ENCODE measurements at regions not wholly inside any gene's neighbourhood (a gene's known extent, or its start where the extent isn't known, plus 50 kb on each side); places are given as distances from the start of the nearest gene placed in this dataset.

- peak overlapping the region; percentile 41 to 67 (median 59) for H3K4me3 ChIP-seq (ENCODE audit: control insufficient read depth in 2 of 3, extremely low read depth in 1 of 3, insufficient read depth in 2 of 3, low read depth in 1 of 3, low read length in 3 of 3)
Observed at GRCh38 chr18:5628512-5629255, 84.9 kb upstream of the EPB41L3 start.

DNA sequence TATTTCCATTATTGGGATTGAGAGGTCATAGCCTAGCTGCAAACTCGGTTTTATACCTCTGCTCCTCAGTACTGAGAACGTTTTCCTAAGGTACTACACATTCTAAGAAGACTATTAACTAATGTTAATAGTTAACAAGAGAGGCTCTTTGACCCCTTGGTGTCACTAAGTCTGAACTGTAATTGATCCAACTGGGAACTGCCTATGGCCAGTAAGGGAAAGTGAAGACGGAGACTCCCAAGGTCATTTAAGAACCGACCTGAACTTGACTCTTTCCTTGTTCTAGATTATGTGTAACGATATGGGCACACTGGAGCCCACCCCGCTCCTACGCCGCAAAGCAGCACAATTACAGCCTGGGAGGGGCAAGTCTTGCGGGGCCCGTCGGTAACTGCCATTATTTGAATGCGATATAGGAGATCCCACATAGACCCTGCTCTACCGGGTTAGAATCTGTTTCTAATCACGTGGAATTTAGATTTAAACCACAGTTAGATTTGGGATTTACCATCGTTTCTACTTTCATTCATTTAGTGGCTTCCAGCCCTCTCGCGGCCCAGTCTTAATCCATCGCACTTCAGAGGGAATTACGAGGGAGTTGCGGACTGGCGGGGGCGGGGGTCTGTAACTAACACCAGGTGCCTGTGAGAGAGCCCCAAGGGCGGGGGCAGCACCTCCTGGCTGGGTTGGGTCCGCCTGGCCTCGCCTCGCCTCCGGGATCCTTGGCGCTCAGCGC, 84.1 kb upstream of the EPB41L3 start:
- Histone ChIP-seq H3K4me3 (ENCODE audit: control insufficient read depth in 2 of 3, extremely low read depth in 1 of 3, insufficient read depth in 2 of 3, low read depth in 1 of 3, low read length in 3 of 3) (peak overlapping the region; percentile 41 to 67 (median 59)), H3K27me3 (ENCODE audit: control insufficient read depth, extremely low read depth, insufficient read depth, low read length) (peaks cover 38% of the 10 kb centered on the region), H3K9ac (ENCODE audit: control insufficient read depth, extremely low read depth, insufficient read depth, low read length) (no peak overlapping the region), H2AFZ (ENCODE audit: control insufficient read depth, low read length) (peak overlapping the region; percentile 33), H3K79me2 (ENCODE audit: control insufficient read depth, insufficient read depth, low read length) (no peaks in the 10 kb centered on the region), H3K4me2 (ENCODE audit: control insufficient read depth, extremely low read depth, insufficient read depth, low read depth, low read length) (peak overlapping the region; percentile 83), H3K27ac (ENCODE audit: control insufficient read depth, insufficient read depth, low read length) (no peak overlapping the region), H3K9me3 (ENCODE audit: control insufficient read depth, low read depth, low read length) (no peaks in the 10 kb centered on the region), H4K20me1 (ENCODE audit: control insufficient read depth, extremely low read depth, insufficient read depth, low read length) (no peaks in the 10 kb centered on the region), H3K36me3 (ENCODE audit: control insufficient read depth in 2 of 2, extremely low read depth in 1 of 2, insufficient read depth in 2 of 2, low read length in 2 of 2) (no peaks in the 10 kb centered on the region), H3K9me1 (ENCODE audit: control insufficient read depth, extremely low read depth, insufficient read depth, low read length) (no peaks in the 10 kb centered on the region), H3K4me1 (ENCODE audit: control insufficient read depth, extremely low read depth, insufficient read depth, low read length) (peaks cover 4% of the 10 kb centered on the region)
- DNase-seq (ENCODE audit: low read depth, low spot score) (no peak), FAIRE-seq (no peak)
- dilution Hi-C loops (cut with MboI; ENCODE audit: extremely low pct_ligation_motif_present, low sequenced_read_pairs) = no loop called here
- TF ChIP-seq, protein P1, sequence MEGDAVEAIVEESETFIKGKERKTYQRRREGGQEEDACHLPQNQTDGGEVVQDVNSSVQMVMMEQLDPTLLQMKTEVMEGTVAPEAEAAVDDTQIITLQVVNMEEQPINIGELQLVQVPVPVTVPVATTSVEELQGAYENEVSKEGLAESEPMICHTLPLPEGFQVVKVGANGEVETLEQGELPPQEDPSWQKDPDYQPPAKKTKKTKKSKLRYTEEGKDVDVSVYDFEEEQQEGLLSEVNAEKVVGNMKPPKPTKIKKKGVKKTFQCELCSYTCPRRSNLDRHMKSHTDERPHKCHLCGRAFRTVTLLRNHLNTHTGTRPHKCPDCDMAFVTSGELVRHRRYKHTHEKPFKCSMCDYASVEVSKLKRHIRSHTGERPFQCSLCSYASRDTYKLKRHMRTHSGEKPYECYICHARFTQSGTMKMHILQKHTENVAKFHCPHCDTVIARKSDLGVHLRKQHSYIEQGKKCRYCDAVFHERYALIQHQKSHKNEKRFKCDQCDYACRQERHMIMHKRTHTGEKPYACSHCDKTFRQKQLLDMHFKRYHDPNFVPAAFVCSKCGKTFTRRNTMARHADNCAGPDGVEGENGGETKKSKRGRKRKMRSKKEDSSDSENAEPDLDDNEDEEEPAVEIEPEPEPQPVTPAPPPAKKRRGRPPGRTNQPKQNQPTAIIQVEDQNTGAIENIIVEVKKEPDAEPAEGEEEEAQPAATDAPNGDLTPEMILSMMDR (optimal IDR thresholded peaks at IDR 0.05 in 1 of 3, IDR thresholded peaks at IDR 0.05 in 1 of 3, conservative IDR thresholded peaks at IDR 0.05 in 1 of 3; ENCODE audit: extremely low read depth in 1 of 3, insufficient read depth in 2 of 3, low read length in 3 of 3) = no peak
- TF ChIP-seq EZH2 (IDR thresholded peaks at IDR 0.05; ENCODE audit: low read length) = peak; percentile 59

More at GRCh38 chr18:5628512-5629255, 84.9 kb upstream of the EPB41L3 start:
- peak overlapping the region; percentile 39 for H2AFZ ChIP-seq (ENCODE audit: control insufficient read depth, low read length)
- H3K4me2 ChIP-seq (ENCODE audit: control insufficient read depth, extremely low read depth, insufficient read depth, low read depth, low read length) = peak overlapping the region; percentile 83
- H4K20me1 ChIP-seq (ENCODE audit: control insufficient read depth, extremely low read depth, insufficient read depth, low read length) = no peaks in the 10 kb centered on the region
- dilution Hi-C loops (cut with MboI; ENCODE audit: extremely low pct_ligation_motif_present, low sequenced_read_pairs) = no loop called here
- TF ChIP-seq, protein P1 (optimal IDR thresholded peaks at IDR 0.05 in 1 of 3, IDR thresholded peaks at IDR 0.05 in 1 of 3, conservative IDR thresholded peaks at IDR 0.05 in 1 of 3; ENCODE audit: extremely low read depth in 1 of 3, insufficient read depth in 2 of 3, low read length in 3 of 3) = no peak
- no peak for TF ChIP-seq EZH2 (IDR thresholded peaks at IDR 0.05; ENCODE audit: low read length)
- H3K79me2 ChIP-seq (ENCODE audit: control insufficient read depth, insufficient read depth, low read length) = no peaks in the 10 kb centered on the region
- peaks cover 4% of the 10 kb centered on the region for H3K4me1 ChIP-seq (ENCODE audit: control insufficient read depth, extremely low read depth, insufficient read depth, low read length)
- H3K9me3 ChIP-seq (ENCODE audit: control insufficient read depth, low read depth, low read length) = no peaks in the 10 kb centered on the region
- no peaks in the 10 kb centered on the region for H3K36me3 ChIP-seq (ENCODE audit: control insufficient read depth in 2 of 2, extremely low read depth in 1 of 2, insufficient read depth in 2 of 2, low read length in 2 of 2)
- FAIRE-seq (no peak), DNase-seq (ENCODE audit: low read depth, low spot score) (no peak)
- no peaks in the 10 kb centered on the region for H3K9me1 ChIP-seq (ENCODE audit: control insufficient read depth, extremely low read depth, insufficient read depth, low read length)
- H3K27ac ChIP-seq (ENCODE audit: control insufficient read depth, insufficient read depth, low read length) = no peak overlapping the region
- peaks cover 38% of the 10 kb centered on the region for H3K27me3 ChIP-seq (ENCODE audit: control insufficient read depth, extremely low read depth, insufficient read depth, low read length)
- peak overlapping the region; percentile 15 for H3K9ac ChIP-seq (ENCODE audit: control insufficient read depth, extremely low read depth, insufficient read depth, low read length)

Data from keratinocyte (primary cell).